Inferior parietal cortex (tissue), 1 donor: ENCODE measurements at regions not wholly inside any gene's neighbourhood (a gene's known extent, or its start where the extent isn't known, plus 50 kb on each side); places are given as distances from the start of the nearest gene placed in this dataset.

Experiments
- DNase-seq: peaks from one replicate; pipeline ENCODE4 v3.0.0-alpha.2; 2016; ENCODE audit errors: extremely low spot score

- no peak for DNase-seq
These were observed 426.8 kb upstream of the CADM1 start for GRCh38 chr11:115930886-115931547.

GRCh38 chr11:115930291-115930690, 426.1 kb upstream of the CADM1 start:
- peak; percentile 26 for DNase-seq

GRCh38 chr11:115929618-115930129, 425.5 kb upstream of the CADM1 start:
- DNase-seq, result no peak

GRCh38 chr11:115928811-115929210, 424.6 kb upstream of the CADM1 start:
- DNase-seq, result no peak

GRCh38 chr11:115927823-115928329, 423.7 kb upstream of the CADM1 start:
- no peak for DNase-seq

GRCh38 chr11:115926601-115927000, 422.4 kb upstream of the CADM1 start:
- no peak for DNase-seq

- no peak for DNase-seq
These were observed 421.9 kb upstream of the CADM1 start for GRCh38 chr11:115926138-115926537.

GRCh38 chr11:115925568-115926090, 421.4 kb upstream of the CADM1 start:
- no peak for DNase-seq

- no peak for DNase-seq
These were observed 420.7 kb upstream of the CADM1 start for GRCh38 chr11:115924744-115925567.

GRCh38 chr11:115922876-115923275, 418.7 kb upstream of the CADM1 start:
- DNase-seq, result no peak

GRCh38 chr11:115921986-115922385, 417.8 kb upstream of the CADM1 start:
- DNase-seq, result no peak

- no peak for DNase-seq
These were observed 417.3 kb upstream of the CADM1 start for GRCh38 chr11:115921540-115921939.

GRCh38 chr11:115920841-115921480, 416.7 kb upstream of the CADM1 start:
- no peak for DNase-seq

GRCh38 chr11:115920092-115920461, 415.9 kb upstream of the CADM1 start:
- no peak for DNase-seq

- no peak for DNase-seq
These were observed 415.3 kb upstream of the CADM1 start for GRCh38 chr11:115919341-115920091.

GRCh38 chr11:115918576-115918975, 414.4 kb upstream of the CADM1 start:
- DNase-seq, result no peak

GRCh38 chr11:115916608-115917007, 412.4 kb upstream of the CADM1 start:
- no peak for DNase-seq

GRCh38 chr11:115912484-115912945, 408.3 kb upstream of the CADM1 start:
- DNase-seq, result no peak

GRCh38 chr11:115911613-115912346, 407.6 kb upstream of the CADM1 start:
- no peak for DNase-seq

GRCh38 chr11:115910379-115910778, 406.2 kb upstream of the CADM1 start:
- DNase-seq, result no peak

- no peak for DNase-seq
These were observed 402.0 kb upstream of the CADM1 start for GRCh38 chr11:115906171-115906570.
